Amniotic epithelial cell (primary cell): ENCODE measurements at regions not wholly inside any gene's neighbourhood (a gene's known extent, or its start where the extent isn't known, plus 50 kb on each side); places are given as distances from the start of the nearest gene placed in this dataset.
A peak's percentile ranks its signal among the peaks of the same experiment; 100 is the strongest.

Source experiments
- DNase-seq: peaks from one replicate; pipeline ENCODE4 v3.0.0-alpha.2; 2010; ENCODE audit warnings: low read depth

DNA sequence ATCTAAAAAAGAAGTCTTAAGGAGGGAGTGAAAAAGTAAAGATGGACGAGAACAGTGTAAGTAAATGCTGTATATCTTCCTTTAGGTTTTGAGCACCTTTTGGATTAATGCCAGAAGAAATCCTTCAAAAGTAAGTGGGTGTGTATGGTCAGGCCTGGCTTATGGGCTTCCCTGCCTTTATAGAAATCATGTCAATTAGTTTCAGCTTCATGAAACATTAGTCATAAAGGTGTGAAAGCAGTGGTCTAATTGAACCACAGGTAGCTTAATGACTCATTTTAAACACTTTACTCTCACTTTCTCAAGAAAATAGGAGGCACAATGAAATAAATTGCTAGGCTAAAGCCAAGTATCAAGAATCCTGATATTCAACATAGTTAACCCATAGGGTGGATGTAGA lies 467.4 kb upstream of the DPPA4 start:
- no peak for DNase-seq

DNA sequence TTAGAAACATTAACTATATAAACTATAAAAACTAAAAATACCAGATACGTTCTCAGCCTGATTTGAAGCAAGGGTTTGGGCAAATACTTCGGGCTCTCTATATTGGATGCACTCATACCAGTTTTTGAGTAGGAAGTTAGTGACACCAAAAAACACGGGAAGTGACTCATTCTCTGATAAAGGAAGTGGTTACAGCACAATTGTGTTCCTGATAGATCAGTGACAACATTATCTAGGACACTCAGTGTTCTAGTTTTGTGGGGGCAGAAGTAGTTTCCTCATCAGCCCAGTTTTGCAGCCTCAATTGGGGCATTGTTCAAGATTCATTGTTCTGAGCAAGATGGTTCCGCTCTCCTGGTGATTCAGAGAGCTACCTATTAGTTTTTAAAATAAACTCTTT lies 469.6 kb upstream of the DPPA4 start:
- DNase-seq = peak; percentile 7

DNA sequence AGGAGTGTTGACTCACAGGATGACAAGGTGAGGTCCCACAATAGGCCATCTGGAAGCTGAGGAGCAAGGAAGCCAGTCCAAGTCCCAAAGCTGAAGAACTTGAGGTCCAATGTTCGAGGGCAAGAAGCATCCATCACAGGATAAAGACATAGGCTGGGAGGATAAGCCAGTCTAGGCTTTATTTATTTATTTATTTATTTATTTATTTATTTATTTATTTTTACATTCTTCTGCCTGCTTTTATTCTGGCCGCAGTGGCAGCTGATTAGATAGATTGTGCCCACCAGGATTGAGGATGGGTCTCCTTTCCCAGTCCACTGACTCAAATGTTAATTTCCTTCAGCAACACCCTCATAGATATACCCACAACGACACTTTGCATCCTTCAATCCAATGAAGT lies 472.2 kb upstream of the DPPA4 start:
- DNase-seq = no peak

DNA sequence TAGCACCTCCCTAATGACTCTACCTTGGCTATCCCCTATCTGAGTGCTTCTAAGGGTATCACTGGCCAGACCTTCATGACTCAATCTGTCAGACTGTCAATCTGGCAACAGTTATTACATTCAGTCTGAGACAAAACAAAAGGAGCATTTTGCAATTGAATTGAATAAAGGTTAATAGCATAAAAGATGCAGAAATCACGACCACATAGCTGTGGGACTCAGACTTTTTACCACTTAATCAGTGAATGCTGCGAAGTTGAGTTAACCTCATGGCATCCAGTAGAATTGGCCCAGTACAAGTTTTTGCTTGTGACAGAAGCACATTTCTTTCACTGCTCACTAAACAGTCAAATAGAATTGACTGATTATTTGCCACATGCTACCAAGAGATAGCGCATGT lies 480.7 kb upstream of the DPPA4 start:
- DNase-seq = no peak

DNA sequence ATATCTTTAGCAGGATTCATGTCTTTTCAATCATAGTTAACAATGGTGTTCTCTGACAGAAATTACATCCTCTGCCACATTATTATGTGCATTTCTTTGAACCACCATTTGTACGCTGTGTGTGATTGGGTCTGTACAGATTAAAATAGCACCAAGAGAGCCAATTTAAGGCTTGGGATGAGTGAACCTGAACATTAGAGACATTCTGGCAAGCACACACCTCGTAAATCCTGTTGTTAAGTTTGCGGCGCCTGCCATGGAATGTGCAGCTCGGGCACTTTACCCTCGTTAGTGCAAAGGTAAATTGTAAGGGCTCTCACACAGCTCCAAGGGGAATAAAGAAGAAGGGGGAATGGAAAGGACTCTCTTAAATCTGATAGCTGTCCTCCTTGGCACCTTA lies 482.4 kb upstream of the DPPA4 start:
- DNase-seq = no peak

DNA sequence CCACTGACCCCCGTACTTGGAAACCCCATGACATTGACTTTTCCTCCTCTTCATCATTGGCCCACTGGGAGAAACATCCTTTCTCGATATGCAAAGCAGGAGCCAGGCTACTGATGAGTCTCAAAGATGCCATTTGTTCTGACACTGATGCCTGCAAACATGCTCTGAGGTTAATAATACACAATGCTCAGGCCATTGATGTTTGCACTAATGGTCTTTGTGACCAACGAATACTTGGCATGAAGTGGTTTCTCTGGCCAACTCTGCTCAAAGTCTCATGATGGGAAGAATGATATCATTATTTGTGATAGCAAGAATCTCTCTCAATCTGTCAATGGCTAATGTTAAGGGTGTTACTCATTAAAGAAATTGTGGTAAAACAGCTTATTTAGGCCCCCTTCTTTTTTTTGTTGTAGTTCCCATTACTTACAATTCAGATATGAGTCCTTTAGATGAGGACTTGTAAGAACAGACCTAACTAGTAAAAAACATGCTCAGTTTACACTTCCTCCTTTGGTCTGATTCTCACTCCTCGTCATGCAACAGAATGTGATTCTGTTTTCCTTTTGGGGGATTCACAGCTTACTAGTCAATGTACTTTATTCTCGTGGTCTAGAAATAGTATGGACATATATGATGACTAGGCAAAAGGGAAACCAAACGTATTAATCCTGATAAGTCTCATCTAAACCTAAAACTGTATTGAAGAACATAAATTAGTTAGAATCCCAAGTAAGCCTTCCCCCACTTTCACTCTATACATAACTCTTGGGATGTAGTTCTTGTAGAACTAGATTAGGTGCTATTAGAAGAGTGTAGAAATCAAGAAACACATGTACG lies 488.8 kb upstream of the DPPA4 start:
- no peak for DNase-seq

DNA sequence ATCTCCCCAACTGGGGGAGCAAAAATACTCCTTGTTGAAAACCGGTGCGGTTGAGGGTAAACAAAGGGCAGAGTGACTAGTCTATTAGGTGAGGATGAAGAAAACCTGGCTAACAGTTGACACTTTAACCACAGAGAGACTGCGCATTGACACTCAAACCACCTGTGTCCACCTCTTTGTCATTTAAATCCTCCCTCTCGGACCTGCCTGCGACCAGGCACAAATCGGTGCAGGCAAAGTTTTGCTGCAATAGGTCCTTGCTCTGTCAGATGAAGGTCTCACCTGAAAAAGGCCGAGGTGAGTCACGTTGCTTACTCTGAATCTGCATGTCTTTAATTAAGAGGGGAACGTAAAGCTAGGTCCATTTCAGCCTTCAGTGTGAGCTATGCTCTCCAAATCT lies 494.1 kb upstream of the DPPA4 start:
- DNase-seq = no peak

DNA sequence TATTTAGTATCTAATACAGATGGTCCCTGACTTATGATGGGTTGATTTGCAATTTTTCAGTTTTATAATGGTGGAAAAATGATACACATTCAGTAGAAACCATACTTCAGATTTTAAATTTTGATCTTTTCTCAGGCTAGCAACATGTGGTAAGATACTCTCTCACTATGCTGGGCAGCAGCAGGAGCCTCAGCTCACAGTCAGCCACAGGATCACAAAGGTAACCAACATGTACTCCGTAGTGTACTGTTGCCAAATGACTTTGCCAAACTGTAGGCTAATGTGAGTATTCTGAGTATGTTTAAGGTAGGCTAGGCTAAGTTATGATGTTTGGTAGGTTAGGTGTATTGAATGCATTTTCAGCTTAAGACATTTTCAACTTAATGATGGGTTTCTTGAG lies 498.6 kb upstream of the DPPA4 start:
- DNase-seq = no peak

DNA sequence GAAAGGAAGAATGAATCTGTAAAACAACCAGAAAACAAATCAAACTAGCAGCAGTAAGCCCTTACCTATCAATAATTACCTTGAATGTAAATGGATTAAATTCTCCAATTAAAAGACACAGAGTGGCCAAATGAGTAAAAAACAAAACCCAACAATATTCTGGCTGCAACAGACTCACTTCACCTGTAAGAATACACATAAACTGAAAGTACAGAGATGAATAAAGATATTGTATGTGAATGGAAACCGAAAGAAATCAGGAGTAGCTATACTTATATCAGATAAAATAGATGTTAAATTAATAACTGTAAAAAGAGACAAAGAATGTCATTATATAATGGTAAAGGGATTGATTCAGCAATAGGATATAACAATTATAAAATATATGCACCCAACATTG lies 514.5 kb upstream of the DPPA4 start:
- no peak for DNase-seq

DNA sequence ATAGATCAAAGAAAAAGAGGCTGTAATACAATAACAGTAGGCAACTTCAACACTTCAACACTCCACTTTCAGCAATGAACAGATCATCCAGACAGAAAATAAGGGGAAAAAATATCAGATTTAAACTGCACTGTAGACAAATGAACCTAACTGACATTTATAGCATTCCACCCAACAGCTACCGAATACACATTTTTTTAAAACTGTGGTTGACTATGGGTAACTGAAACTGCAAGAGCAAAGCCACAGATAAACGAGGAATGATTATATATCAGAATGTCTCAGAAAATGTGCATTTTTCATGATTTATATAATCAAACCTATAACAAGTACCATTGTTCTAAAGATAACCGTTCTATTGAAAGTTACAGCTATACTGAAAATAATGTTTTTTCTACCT lies 514.9 kb upstream of the DPPA4 start:
- DNase-seq = no peak

DNA sequence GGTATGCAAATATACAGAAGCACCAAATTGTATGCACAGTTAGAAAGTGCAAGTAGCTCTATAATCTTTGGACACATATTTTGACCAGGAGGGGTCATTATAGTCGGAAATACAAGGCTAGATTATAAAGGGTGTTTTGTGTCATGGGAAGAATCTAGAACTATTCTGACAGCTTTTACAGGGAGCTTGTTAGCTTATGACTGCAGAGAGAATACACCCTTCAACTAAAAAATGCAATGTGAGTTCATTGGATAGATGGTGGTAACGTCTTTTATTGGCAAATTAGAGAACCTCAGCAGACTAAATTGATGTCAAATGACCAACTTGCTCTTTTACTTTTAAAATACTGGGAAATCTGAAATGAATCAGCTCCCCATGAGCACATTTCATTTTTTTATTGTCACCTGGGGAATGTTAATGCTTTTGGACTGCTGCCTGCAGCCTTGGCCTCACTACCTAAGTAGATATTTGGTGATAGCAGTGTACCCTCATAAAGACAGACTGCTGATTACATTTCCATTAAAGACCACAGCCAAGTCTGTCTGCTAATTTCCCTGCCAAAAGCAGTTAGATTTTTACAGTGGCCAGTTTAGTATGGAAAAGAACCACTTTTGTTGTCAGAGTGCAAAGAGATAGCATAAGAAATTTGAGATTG lies 515.9 kb upstream of the DPPA4 start:
- DNase-seq = no peak

DNA sequence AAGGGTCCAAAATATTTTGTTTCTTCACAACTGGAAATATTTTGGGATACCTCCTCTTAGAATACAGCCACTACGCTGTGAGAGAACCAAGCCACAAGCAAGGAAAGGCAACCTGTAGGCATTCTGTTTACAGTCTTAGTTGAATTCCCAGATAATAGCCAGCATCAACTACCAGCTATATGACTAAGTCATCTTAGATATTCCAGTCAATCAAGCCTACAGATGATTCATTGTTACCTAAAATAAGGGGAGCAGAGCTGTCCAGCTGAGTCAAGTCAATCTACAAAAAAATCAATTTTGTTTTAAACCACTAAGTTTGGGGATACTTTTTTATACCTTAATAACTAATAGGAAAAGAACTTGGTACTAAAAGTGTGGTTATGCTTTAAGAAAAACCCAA lies 526.4 kb upstream of the DPPA4 start:
- DNase-seq = no peak

DNA sequence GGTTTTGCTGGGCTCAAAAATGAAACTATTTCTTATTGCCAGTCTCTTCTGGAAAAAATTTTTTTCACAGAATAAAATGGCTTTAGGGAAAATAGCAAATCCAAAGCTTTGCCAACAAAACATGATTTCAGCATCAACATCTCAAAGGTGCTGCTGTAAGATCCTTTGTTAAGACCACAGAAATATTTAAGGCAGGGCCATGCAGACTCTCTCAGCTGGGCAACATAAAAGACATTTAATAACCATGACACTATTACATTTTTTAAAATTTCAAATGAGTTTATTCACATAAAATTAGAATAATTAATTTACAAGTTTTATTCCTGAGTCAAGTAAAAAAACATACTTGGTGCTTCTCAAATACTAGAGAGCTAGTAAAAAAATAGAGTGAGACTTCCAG lies 527.1 kb upstream of the DPPA4 start:
- no peak for DNase-seq

DNA sequence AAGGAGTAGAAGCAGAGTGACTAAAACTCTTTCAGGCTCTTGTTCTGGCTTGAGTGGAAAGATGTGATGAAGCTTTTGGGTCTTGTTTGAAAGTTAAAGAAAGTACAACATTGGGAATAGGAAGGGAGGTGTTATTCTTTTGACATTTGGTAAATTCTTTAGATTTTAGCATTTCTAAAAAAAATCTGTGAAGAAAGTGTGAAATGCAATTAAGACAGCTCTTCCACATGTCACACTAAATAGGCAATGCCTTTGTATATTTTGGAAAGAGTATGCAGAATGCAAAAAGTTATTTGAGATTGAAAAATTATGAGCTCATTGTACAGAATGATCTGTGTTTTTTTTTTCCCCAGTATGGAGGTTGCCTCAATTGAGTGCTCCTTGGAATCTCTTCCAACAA lies 532.2 kb upstream of the DPPA4 start:
- no peak for DNase-seq

DNA sequence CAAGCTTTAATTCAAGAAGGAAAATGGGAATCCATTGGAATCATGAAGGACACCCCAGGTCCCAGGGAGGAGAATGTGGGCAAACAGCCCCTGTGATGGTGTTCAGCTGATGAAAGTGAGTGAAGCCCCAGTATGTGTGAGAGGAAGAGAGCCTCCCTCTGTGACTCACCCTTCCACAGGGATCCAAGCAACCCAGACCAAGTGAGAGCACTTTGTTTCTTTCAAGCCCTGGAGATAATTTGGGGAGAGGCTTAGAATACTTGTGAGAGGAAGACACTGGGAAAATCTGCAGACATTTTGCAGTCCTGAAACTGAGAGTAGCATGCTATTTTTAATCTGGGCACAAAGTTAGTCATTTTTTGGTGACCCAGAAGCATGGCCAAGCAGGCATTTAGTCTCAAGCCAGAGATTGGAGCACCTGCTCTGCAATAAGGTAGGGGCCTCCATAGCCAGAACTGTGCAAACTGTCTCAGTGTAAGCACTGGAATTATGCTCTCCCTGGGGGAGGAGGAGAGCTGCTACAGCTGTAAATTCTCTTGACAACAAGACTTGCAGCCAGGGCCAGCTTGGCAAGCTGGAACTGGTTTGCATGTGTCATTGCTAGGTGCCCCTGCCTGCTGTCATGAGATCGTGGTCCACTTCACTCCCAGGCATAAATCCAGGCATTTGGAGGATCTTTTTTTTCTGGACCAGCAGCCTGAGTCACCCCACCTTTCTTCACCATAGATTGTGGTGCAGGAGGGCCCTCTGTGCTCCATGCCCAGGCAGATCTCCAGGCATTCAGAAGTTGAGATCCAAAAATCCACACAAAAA lies 537.8 kb upstream of the DPPA4 start:
- DNase-seq = no peak

DNA sequence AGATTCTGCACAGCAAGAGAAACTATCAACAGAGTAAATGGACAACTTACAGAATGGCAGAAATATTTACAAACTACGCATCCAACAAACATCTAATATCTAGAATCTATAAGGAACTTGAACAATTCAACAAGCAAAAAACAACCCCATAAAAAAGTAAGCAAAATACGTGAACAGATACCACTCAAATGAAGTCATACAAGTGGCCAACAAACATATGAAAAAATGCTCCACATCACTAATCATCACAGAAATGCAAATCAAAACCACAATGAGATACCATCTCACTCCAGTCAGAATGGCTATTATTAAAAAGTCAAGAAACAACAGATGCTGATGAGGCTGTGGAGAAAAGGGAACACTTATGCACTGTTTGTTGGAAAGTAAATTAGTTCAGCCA lies 540.3 kb upstream of the DPPA4 start:
- peak; percentile 43 for DNase-seq

DNA sequence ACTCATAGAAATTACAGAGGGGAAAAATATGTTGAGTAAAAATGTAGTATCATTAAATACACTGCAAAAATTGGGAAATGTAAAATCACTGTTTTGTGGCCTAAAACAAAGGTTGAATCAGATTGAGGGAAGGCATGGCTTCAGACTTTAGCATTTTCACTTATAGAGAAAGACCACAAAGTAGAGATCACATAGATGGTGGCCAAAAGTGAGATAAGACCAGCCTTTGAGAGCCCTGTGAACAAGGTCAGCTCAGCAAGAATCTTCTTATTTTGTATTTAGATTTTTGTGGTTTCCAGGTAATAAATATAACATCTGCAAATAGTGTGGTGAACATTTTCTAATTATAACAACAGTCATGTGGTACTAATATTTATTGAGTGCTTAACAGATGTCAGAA lies 544.8 kb upstream of the DPPA4 start:
- DNase-seq = no peak

DNA sequence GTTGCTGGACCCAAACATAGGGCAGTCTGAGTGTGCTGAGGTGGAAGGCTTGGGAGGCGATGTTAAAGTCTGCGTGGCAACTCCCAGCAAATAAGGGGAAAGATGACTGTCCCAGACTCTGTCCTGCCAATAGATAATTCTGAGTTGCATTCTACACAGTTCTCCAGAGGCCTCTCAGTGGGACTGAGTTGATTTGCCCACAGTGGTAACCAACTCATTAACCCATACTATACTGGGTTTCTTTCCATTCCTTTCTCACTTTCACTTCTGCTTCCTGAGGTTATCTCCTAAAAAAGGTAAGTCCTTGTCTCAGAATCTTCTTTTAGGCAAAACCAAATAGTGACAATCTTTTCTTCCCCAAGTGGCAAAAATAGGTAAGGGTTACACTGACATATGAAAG lies 549.9 kb upstream of the DPPA4 start:
- no peak for DNase-seq

DNA sequence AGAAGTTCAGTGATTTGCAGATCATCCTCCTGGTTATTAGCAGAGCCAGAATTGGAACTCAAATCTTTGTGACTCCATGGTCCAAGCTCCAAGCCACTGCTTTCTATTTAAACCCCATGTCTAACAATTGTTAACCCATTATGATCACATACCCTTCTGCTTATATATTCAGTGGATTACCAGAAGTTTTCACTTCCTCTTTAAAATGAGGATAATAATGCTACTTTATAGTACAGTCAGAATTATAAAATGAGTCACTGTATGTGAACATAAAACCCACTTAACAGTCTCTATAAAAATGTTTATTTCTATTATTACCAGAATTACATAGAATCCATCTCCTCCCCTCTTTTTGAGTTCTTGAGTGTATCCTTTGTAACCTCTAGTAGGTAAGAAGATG lies 550.7 kb upstream of the DPPA4 start:
- no peak for DNase-seq

DNA sequence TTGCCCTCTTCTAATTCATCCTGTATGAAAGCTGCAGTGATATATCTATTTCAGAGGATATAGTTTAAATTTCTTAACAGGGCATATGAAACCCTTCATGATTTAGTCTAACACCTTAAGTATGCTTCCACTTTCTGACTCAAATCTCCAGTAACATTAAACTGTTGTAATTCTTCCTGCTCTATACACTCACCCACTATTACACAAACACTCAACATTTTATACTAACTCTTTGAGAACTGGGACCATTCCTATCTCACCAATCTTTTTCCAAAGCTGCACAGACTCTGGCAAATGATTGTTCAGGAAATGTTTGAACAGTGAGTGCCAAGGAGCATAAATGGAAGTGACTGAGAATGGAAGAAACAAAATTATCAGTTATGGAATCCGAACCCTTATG lies 560.4 kb upstream of the DPPA4 start:
- DNase-seq = no peak

DNA sequence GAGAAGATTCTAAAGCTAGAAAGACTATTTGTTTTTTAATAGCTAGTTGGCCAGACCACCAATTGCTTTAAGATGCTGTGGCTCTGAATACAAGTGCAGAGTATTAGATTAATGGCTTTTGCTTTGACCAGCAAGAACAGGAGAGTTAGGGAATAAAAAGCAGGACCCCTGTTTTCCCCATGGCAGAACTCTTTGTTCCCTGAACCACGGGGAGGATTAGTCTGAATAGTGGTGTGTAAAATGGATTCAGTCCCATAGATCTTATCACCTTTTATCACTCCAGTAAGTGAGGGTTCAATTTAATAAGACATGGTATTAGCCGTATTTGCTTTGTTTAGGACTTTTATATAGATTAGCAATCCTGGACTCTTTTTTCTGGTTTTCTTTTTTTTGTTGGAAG lies 562.6 kb upstream of the DPPA4 start:
- no peak for DNase-seq

DNA sequence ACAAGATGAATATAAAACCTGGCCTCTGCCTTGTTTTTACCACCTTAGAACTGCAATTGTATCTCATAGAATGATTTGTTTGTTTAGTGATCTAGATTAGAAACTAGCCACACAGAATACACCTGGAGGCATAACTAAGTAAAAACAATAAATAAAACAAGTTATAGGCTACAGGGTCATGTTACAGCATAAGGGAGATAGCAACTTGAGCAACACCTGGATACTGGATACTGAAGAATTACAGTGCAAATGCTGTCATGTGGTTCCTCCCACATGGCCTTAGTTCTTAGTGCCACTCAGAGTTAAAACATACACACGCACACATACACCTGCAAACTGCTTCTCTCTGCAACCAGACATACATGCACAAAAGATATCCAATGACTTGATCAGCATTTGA lies 563.4 kb upstream of the DPPA4 start:
- DNase-seq = no peak

DNA sequence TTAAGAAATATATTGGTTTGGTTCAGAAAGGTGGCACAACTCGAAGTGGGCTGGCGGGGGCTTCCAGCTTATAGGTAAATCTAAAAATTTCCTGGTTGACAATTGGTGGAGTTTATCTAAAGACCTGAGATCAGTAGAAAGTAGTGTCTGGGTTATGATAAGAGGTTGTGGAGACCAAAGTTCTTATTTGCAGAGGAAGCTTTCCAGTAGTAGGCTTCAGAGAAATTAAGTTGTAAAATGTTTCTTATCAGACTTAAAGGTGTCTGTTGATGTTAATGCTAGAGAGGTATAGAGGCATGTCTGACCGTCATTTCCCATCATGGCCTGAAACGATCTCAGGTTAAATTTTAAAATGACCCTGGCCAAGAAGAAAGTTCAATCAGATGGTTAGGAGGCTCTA lies 565.2 kb upstream of the DPPA4 start:
- DNase-seq = no peak
